ENCODE measurements at regions not wholly inside any gene's neighbourhood (a gene's known extent, or its start where the extent isn't known, plus 50 kb on each side); places are given as distances from the start of the nearest gene placed in this dataset.

DNA sequence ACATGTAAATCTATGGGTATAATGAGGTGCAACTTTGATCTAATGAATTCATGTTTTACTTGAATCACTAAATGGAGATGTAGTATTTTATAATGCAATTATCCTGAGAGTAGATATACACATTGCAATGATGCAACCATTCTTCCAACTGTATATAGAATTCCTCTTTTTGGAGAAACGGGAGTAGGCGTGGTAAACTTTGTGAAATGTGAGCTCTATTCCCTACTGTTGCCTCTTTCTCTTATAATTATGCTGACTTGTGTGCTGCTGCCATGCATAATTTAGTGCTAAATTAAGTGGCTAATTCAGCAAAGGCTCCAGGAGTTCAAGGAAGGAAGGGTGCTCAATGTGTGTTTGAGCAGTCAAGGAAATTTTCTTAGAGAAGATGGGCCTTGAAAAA lies 116.6 kb upstream of the SLC35B3 start:
- no peak overlapping the region for H3K4me3 ChIP-seq (ENCODE audit: insufficient read depth, low read depth, low read length, poor library complexity, severe bottlenecking)
- DNase-seq: no peak
- no peak overlapping the region for H3K27ac ChIP-seq (ENCODE audit: insufficient read depth, low read length, poor library complexity, severe bottlenecking)
- H3K36me3 ChIP-seq (ENCODE audit: control insufficient read depth, insufficient read depth, low read length): no peaks in the 10 kb centered on the region
- H3K27me3 ChIP-seq (replicated peaks; ENCODE audit: control insufficient read depth, insufficient read depth, low read length, poor library complexity, severe bottlenecking): no peaks in the 10 kb centered on the region
- H3K9me3 ChIP-seq (ENCODE audit: control insufficient read depth, low read length): no peaks in the 10 kb centered on the region
- no peaks in the 10 kb centered on the region for H3K4me1 ChIP-seq (ENCODE audit: control insufficient read depth, insufficient read depth, low read length, poor library complexity, severe bottlenecking)

DNA sequence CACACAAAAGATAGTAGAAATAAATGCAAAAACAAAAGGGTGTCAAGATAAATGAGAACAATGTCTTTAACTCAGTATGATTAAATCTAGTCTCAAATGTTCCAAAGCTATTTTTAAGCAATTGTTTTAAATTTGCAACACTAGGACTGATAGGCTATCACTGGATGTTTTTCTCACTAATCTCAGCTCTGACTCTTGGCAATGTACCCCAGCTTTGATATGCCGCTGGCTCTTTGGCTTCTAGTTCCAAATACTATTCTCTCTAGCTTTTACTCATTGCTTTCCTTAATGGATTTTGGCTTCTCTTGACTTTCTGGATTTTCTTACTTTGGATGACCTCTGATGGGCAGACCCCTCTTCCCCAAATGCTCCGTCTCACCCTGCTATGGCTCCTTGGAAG lies 116.0 kb upstream of the SLC35B3 start:
- Histone ChIP-seq H3K4me3 (ENCODE audit: insufficient read depth, low read depth, low read length, poor library complexity, severe bottlenecking) (no peak overlapping the region), H3K27me3 (replicated peaks; ENCODE audit: control insufficient read depth, insufficient read depth, low read length, poor library complexity, severe bottlenecking) (no peaks in the 10 kb centered on the region), H3K9me3 (ENCODE audit: control insufficient read depth, low read length) (no peaks in the 10 kb centered on the region), H3K4me1 (ENCODE audit: control insufficient read depth, insufficient read depth, low read length, poor library complexity, severe bottlenecking) (no peaks in the 10 kb centered on the region), H3K36me3 (ENCODE audit: control insufficient read depth, insufficient read depth, low read length) (no peaks in the 10 kb centered on the region), H3K27ac (ENCODE audit: insufficient read depth, low read length, poor library complexity, severe bottlenecking) (no peak overlapping the region)
- DNase-seq: no peak

DNA sequence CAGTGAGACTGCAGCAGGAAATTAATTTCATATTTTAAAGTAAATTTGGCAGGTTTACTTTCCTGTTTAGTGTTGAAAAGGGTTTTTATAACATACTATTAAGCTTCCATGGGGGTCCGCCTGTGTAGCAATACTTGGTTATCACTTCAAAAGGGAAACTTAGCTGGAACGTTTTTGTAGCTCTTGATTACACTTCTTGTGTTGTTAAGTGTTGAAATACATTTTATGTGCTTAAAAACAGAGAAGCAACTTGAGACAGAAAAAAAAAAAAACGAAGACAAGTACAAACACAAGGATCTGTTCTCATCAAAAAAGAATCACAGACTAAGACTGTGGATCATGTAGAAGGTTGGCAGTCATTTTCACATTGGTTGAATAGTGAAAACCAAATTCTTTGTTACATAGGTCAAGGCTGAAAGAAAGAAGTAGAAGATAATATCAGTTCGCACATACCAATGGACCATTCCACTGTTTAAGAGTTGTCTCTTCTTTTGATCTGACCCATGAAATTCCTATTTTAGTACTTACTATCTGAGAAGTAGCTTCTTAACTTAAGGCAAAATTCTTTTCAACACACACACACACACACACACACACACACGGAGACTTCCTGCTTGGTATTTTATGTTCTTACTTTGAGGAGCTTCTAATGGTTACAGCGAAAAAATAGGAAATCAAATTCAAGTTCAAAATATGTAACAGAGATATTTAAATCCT lies 113.9 kb upstream of the SLC35B3 start:
- H3K9me3 ChIP-seq (ENCODE audit: control insufficient read depth, low read length): no peaks in the 10 kb centered on the region
- H3K4me3 ChIP-seq (ENCODE audit: insufficient read depth, low read depth, low read length, poor library complexity, severe bottlenecking): no peak overlapping the region
- H3K27me3 ChIP-seq (replicated peaks; ENCODE audit: control insufficient read depth, insufficient read depth, low read length, poor library complexity, severe bottlenecking): no peaks in the 10 kb centered on the region
- no peaks in the 10 kb centered on the region for H3K4me1 ChIP-seq (ENCODE audit: control insufficient read depth, insufficient read depth, low read length, poor library complexity, severe bottlenecking)
- no peak overlapping the region for H3K27ac ChIP-seq (ENCODE audit: insufficient read depth, low read length, poor library complexity, severe bottlenecking)
- H3K36me3 ChIP-seq (ENCODE audit: control insufficient read depth, insufficient read depth, low read length): no peaks in the 10 kb centered on the region
- no peak for DNase-seq

DNA sequence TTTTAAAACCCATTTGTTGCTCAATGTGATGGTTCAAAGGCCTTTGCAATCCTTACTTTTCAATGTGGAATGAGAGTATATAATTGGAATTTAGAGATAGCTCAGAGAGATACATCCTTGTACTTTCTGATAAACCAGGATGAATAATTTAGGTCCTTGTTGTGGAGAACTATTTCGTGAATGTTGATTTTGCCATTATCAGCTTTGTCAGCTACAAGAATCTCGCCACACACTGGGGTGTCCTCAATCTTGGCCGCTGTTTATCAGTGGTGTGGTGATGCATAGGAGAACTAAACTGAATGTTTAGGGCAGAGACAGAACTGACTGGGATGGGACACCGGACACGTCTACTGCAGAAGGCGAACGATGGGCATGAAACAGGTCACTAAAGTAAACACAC lies 111.2 kb upstream of the SLC35B3 start:
- H3K4me3 ChIP-seq (ENCODE audit: insufficient read depth, low read depth, low read length, poor library complexity, severe bottlenecking): no peak overlapping the region
- H3K9me3 ChIP-seq (ENCODE audit: control insufficient read depth, low read length): no peaks in the 10 kb centered on the region
- DNase-seq: no peak
- no peaks in the 10 kb centered on the region for H3K27me3 ChIP-seq (replicated peaks; ENCODE audit: control insufficient read depth, insufficient read depth, low read length, poor library complexity, severe bottlenecking)
- no peaks in the 10 kb centered on the region for H3K36me3 ChIP-seq (ENCODE audit: control insufficient read depth, insufficient read depth, low read length)
- H3K4me1 ChIP-seq (ENCODE audit: control insufficient read depth, insufficient read depth, low read length, poor library complexity, severe bottlenecking): no peaks in the 10 kb centered on the region
- H3K27ac ChIP-seq (ENCODE audit: insufficient read depth, low read length, poor library complexity, severe bottlenecking): no peak overlapping the region

DNA sequence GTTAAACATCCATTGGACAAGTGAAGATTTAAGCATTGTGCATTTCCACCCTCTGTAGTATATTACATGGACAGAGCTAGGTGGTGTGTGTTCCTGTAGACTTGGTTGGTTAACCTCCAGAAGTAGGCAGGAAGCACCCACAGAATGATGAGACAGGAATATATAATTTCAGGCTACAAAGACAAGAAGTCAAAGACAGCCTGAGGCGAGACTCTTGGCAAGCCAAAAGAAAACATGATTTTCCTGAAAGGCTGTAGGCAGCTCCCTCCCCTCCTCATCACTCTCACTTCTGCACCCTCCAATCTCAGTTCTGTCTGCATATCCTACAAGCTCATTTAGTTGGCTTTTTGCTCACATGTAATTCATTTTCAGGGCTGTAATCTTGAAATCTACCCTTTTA lies 110.0 kb upstream of the SLC35B3 start:
- no peaks in the 10 kb centered on the region for H3K36me3 ChIP-seq (ENCODE audit: control insufficient read depth, insufficient read depth, low read length)
- H3K4me3 ChIP-seq (ENCODE audit: insufficient read depth, low read depth, low read length, poor library complexity, severe bottlenecking): no peak overlapping the region
- no peak overlapping the region for H3K27ac ChIP-seq (ENCODE audit: insufficient read depth, low read length, poor library complexity, severe bottlenecking)
- no peak for DNase-seq
- peaks cover 6% of the 10 kb centered on the region for H3K9me3 ChIP-seq (ENCODE audit: control insufficient read depth, low read length)
- no peaks in the 10 kb centered on the region for H3K27me3 ChIP-seq (replicated peaks; ENCODE audit: control insufficient read depth, insufficient read depth, low read length, poor library complexity, severe bottlenecking)
- H3K4me1 ChIP-seq (ENCODE audit: control insufficient read depth, insufficient read depth, low read length, poor library complexity, severe bottlenecking): no peaks in the 10 kb centered on the region

DNA sequence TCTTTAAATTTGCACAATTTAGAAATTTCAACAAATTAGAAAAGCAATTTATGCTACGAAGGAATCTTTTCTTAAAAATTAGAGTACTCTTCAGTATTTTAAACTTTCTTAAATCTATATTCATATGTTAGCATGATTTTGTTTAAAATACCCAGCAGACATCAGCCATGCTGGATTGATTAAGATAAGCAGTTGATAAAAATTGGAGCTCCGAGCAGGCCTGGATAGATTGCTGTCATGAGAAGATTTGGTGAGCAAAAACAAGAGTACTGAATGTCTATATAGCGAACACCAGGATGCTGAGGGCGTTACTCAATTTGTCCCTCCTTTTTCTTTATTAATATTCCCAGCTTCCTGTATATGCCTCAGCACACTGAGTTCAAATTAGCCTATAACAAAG lies 108.4 kb upstream of the SLC35B3 start:
- no peaks in the 10 kb centered on the region for H3K27me3 ChIP-seq (replicated peaks; ENCODE audit: control insufficient read depth, insufficient read depth, low read length, poor library complexity, severe bottlenecking)

DNA sequence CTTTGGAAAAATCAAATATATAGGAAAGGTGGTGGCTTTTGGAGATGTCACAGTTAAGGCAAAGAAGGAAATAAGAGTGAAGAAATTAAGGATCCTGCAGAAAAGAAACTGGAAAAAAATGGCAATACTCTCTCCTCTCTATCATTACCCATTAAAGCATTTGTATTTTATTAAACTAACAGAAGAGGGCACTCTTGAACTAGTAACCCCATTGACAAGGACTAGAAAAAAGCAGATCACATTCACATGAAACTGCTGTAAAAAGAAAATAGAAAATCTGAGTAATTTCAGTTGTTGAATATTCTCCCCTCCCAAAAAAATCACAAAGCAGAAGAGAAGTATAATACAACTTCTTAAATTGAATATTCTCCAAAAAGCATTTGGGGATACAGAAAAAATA lies 104.1 kb upstream of the SLC35B3 start:
- H3K9me3 ChIP-seq (ENCODE audit: control insufficient read depth, low read length): peaks cover 7% of the 10 kb centered on the region
- DNase-seq: no peak
- no peak overlapping the region for H3K27ac ChIP-seq (ENCODE audit: insufficient read depth, low read length, poor library complexity, severe bottlenecking)
- no peaks in the 10 kb centered on the region for H3K36me3 ChIP-seq (ENCODE audit: control insufficient read depth, insufficient read depth, low read length)
- no peaks in the 10 kb centered on the region for H3K4me1 ChIP-seq (ENCODE audit: control insufficient read depth, insufficient read depth, low read length, poor library complexity, severe bottlenecking)
- H3K27me3 ChIP-seq (replicated peaks; ENCODE audit: control insufficient read depth, insufficient read depth, low read length, poor library complexity, severe bottlenecking): no peaks in the 10 kb centered on the region
- H3K4me3 ChIP-seq (ENCODE audit: insufficient read depth, low read depth, low read length, poor library complexity, severe bottlenecking): no peak overlapping the region

More for the DNA sequence above, 108.4 kb upstream of the SLC35B3 start:
- H3K4me1 ChIP-seq (ENCODE audit: control insufficient read depth, insufficient read depth, low read length, poor library complexity, severe bottlenecking): no peaks in the 10 kb centered on the region
- DNase-seq: no peak
- H3K9me3 ChIP-seq (ENCODE audit: control insufficient read depth, low read length): peaks cover 7% of the 10 kb centered on the region
- no peak overlapping the region for H3K27ac ChIP-seq (ENCODE audit: insufficient read depth, low read length, poor library complexity, severe bottlenecking)
- no peaks in the 10 kb centered on the region for H3K36me3 ChIP-seq (ENCODE audit: control insufficient read depth, insufficient read depth, low read length)
- no peak overlapping the region for H3K4me3 ChIP-seq (ENCODE audit: insufficient read depth, low read depth, low read length, poor library complexity, severe bottlenecking)

DNA sequence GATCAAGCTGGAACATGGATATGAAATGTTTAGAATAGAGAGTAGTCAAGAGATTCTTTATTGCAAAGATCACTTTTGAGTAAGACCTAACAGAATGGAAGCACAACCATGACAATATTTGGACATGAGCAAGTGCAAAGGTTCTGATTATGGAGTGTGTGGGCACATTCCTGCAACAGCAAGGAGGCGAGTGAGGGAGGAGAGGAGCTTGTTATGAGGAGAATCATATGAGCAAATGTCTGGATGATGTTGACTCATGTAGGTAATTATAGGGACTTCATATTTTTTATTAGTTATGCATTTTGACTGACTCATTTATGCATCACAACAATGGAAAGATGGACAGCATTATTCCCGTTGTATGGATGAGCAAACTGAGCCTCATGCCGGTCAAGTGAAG lies 100.8 kb upstream of the SLC35B3 start:
- Histone ChIP-seq H3K27me3 (replicated peaks; ENCODE audit: control insufficient read depth, insufficient read depth, low read length, poor library complexity, severe bottlenecking) (no peaks in the 10 kb centered on the region), H3K27ac (ENCODE audit: insufficient read depth, low read length, poor library complexity, severe bottlenecking) (no peak overlapping the region), H3K4me3 (ENCODE audit: insufficient read depth, low read depth, low read length, poor library complexity, severe bottlenecking) (no peak overlapping the region), H3K9me3 (ENCODE audit: control insufficient read depth, low read length) (peaks cover 7% of the 10 kb centered on the region), H3K4me1 (ENCODE audit: control insufficient read depth, insufficient read depth, low read length, poor library complexity, severe bottlenecking) (no peaks in the 10 kb centered on the region), H3K36me3 (ENCODE audit: control insufficient read depth, insufficient read depth, low read length) (no peaks in the 10 kb centered on the region)
- DNase-seq: no peak

DNA sequence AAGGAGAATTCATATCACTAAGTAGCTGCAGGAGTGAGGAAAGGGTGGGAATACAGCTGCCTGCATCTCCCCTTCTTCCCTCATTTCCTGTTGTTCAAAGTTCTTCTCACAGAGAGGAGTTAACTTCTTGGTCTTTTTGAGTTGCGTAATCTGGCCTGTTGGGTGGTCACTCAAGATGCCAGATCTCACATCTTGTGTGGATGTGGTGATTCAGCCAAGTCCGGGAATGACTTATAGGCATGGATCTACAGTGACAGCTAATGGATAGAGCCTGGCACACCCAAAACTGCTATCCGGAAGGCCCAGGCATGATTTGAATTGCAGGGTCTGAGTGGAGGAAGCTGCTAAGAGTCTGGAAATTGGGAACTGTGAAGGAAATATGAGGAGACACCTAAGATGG lies 100.2 kb upstream of the SLC35B3 start:
- H3K27me3 ChIP-seq (replicated peaks; ENCODE audit: control insufficient read depth, insufficient read depth, low read length, poor library complexity, severe bottlenecking): no peaks in the 10 kb centered on the region
- no peaks in the 10 kb centered on the region for H3K36me3 ChIP-seq (ENCODE audit: control insufficient read depth, insufficient read depth, low read length)
- no peak for DNase-seq
- H3K4me3 ChIP-seq (ENCODE audit: insufficient read depth, low read depth, low read length, poor library complexity, severe bottlenecking): no peak overlapping the region
- no peak overlapping the region for H3K27ac ChIP-seq (ENCODE audit: insufficient read depth, low read length, poor library complexity, severe bottlenecking)
- H3K9me3 ChIP-seq (ENCODE audit: control insufficient read depth, low read length): peaks cover 2% of the 10 kb centered on the region
- no peaks in the 10 kb centered on the region for H3K4me1 ChIP-seq (ENCODE audit: control insufficient read depth, insufficient read depth, low read length, poor library complexity, severe bottlenecking)

DNA sequence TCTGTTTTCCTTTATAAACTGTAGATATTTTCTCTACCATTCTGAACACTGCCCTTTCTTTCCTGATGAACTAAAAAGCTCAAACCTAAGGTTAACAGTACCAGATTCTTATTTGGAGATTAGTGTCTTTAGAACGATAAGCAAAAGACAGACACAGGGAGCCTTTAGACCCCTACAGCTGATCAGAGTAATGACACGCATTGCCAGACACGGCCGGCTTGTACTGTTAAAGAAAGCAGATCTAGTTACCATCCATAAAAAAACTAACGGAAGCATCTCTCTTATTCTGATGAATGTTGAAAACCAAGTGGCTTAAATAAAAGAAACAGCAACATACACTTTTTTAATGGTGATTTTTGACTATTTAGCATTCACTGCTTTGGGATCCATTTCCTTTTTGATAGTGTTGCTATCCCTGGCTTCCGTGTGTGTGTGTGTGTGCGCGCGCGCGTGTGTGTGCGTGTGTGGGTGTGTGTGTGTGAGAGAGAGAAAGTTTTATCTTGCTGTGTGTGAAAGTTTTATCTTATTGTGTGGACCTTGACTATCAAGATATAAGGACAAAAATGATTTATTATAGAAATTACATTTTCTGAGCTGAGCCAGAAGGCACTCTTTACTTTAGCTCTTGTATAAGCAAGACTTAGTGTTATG lies 95.6 kb upstream of the SLC35B3 start:
- DNase-seq: no peak
- Histone ChIP-seq H3K36me3 (ENCODE audit: control insufficient read depth, insufficient read depth, low read length) (no peaks in the 10 kb centered on the region), H3K27ac (ENCODE audit: insufficient read depth, low read length, poor library complexity, severe bottlenecking) (no peak overlapping the region), H3K9me3 (ENCODE audit: control insufficient read depth, low read length) (no peaks in the 10 kb centered on the region), H3K4me1 (ENCODE audit: control insufficient read depth, insufficient read depth, low read length, poor library complexity, severe bottlenecking) (no peaks in the 10 kb centered on the region), H3K27me3 (replicated peaks; ENCODE audit: control insufficient read depth, insufficient read depth, low read length, poor library complexity, severe bottlenecking) (no peaks in the 10 kb centered on the region), H3K4me3 (ENCODE audit: insufficient read depth, low read depth, low read length, poor library complexity, severe bottlenecking) (no peak overlapping the region)
